HG02884 (cell line): ENCODE measurements at regions not wholly inside any gene's neighbourhood (a gene's known extent, or its start where the extent isn't known, plus 50 kb on each side); places are given as distances from the start of the nearest gene placed in this dataset.
"Not testable (repeated sequence)": the region's sequence is repeated elsewhere in the genome, so short reads cannot be mapped to it uniquely, and the experiment has no call there.

Experiments used
- ATAC-seq: cut with Tn5 transposase; IDR thresholded peaks from one replicate; pipeline ENCODE4 v1.9.1; 2021; ENCODE audit warnings: mild to moderate bottlenecking, moderate library complexity; ENCODE audit not compliant: unreplicated experiment

- no peak for ATAC-seq
Observed at GRCh38 chr1:217049721-217050120, 326.5 kb upstream of the ESRRG start.

GRCh38 chr1:217049081-217049480 lies 325.9 kb upstream of the ESRRG start:
- ATAC-seq = no peak

GRCh38 chr1:217048104-217048707 lies 325.0 kb upstream of the ESRRG start:
- peak; percentile 79 for ATAC-seq

- no peak for ATAC-seq
Observed at GRCh38 chr1:217040711-217041455, 317.7 kb upstream of the ESRRG start.

GRCh38 chr1:217039926-217040325 lies 316.7 kb upstream of the ESRRG start:
- ATAC-seq = no peak

- ATAC-seq = not testable (repeated sequence)
Observed at GRCh38 chr1:217039139-217039538, 315.9 kb upstream of the ESRRG start.

GRCh38 chr1:217036757-217037156 lies 313.5 kb upstream of the ESRRG start:
- no peak for ATAC-seq

- ATAC-seq = no peak
Observed at GRCh38 chr1:217032715-217033367, 309.6 kb upstream of the ESRRG start.

- no peak for ATAC-seq
Observed at GRCh38 chr1:217029281-217030157, 306.3 kb upstream of the ESRRG start.

- ATAC-seq = peak; percentile 97
Observed at GRCh38 chr1:217027403-217028080, 304.3 kb upstream of the ESRRG start.

- no peak for ATAC-seq
Observed at GRCh38 chr1:217026531-217026930, 303.3 kb upstream of the ESRRG start.

GRCh38 chr1:217025381-217025780 lies 302.2 kb upstream of the ESRRG start:
- no peak for ATAC-seq

- ATAC-seq = no peak
Observed at GRCh38 chr1:217024911-217025310, 301.7 kb upstream of the ESRRG start.

- no peak for ATAC-seq
Observed at GRCh38 chr1:217021956-217022355, 298.7 kb upstream of the ESRRG start.

GRCh38 chr1:217021400-217021799 lies 298.2 kb upstream of the ESRRG start:
- ATAC-seq = no peak

GRCh38 chr1:217019475-217019874 lies 296.2 kb upstream of the ESRRG start:
- ATAC-seq = no peak

- no peak for ATAC-seq
Observed at GRCh38 chr1:217018648-217019047, 295.4 kb upstream of the ESRRG start.

- ATAC-seq = no peak
Observed at GRCh38 chr1:217017165-217017564, 293.9 kb upstream of the ESRRG start.

- no peak for ATAC-seq
Observed at GRCh38 chr1:217014066-217014465, 290.8 kb upstream of the ESRRG start.

- no peak for ATAC-seq
Observed at GRCh38 chr1:217012659-217013058, 289.4 kb upstream of the ESRRG start.

GRCh38 chr1:217011097-217011496 lies 287.9 kb upstream of the ESRRG start:
- ATAC-seq = no peak
